GM12872 (cell line): ENCODE measurements at regions not wholly inside any gene's neighbourhood (a gene's known extent, or its start where the extent isn't known, plus 50 kb on each side); places are given as distances from the start of the nearest gene placed in this dataset.

Experiments
- TF ChIP-seq, protein P1 (sequence below): IDR thresholded peaks from 3 replicates; pipeline ENCODE4 v1.5.1; 2011; ENCODE audit warnings: low read depth, mild to moderate bottlenecking, low read length, moderate library complexity; ENCODE audit not compliant: insufficient read depth

DNA sequence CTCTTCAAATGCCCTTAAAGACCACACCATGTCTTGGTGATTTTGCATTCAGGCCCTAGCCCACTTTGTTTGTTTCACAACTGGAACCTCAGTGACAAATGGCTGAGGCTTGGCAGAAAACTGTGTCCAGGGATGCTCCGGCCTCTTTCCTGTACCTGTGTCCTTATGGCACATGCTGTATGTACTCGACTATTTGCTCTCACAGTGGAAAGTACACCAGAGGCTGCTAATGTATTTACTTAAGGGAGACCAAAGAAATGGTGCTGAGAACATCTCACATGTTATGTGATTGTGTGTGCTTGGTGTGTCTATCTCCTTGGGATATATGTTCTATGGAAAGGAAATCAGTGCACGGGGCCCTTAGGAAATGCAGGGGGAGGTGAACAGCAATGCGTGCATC lies 263.3 kb downstream of the GADD45G start:
- TF ChIP-seq, protein P1, sequence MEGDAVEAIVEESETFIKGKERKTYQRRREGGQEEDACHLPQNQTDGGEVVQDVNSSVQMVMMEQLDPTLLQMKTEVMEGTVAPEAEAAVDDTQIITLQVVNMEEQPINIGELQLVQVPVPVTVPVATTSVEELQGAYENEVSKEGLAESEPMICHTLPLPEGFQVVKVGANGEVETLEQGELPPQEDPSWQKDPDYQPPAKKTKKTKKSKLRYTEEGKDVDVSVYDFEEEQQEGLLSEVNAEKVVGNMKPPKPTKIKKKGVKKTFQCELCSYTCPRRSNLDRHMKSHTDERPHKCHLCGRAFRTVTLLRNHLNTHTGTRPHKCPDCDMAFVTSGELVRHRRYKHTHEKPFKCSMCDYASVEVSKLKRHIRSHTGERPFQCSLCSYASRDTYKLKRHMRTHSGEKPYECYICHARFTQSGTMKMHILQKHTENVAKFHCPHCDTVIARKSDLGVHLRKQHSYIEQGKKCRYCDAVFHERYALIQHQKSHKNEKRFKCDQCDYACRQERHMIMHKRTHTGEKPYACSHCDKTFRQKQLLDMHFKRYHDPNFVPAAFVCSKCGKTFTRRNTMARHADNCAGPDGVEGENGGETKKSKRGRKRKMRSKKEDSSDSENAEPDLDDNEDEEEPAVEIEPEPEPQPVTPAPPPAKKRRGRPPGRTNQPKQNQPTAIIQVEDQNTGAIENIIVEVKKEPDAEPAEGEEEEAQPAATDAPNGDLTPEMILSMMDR, result no peak

DNA sequence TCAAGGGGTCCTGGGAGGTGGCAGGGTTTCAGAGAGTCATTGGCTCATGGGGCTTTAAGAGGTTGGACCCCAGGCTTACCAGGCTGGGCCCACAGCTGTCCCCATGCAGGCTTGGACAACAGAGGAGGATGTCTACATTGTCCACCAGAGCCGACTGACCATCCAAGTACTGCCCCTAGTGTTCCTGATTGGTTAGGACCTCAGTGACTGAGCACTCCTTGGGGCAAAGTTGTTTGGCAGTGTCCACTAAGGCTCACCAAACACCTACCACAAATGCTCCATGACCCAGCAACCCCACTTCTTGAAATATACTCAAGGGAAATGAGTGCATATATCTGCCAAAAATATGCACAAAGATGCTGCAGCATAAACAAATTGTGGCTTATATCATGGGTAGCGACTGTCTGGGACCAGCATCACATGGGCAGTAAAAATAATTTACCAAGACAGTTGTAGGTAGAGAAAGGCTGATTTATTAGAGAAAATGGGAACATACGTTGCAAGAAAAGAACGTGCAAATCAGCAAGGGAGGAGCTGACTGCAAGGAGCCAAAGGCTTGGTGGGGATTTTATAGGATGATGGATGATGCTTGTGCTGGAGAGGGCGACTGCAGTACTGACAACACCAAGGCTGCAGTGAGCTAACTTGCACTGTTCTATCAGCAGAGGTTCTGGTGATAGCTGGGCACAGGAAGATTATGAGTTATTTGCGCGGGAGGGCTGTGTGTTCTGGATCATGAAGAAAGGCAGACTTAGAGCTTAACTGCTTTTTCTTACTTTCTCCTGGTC lies 265.2 kb downstream of the GADD45G start:
- TF ChIP-seq, protein P1, result 0 out of 3 replicates have a peak, but pooled peaks have one; percentile 23

DNA sequence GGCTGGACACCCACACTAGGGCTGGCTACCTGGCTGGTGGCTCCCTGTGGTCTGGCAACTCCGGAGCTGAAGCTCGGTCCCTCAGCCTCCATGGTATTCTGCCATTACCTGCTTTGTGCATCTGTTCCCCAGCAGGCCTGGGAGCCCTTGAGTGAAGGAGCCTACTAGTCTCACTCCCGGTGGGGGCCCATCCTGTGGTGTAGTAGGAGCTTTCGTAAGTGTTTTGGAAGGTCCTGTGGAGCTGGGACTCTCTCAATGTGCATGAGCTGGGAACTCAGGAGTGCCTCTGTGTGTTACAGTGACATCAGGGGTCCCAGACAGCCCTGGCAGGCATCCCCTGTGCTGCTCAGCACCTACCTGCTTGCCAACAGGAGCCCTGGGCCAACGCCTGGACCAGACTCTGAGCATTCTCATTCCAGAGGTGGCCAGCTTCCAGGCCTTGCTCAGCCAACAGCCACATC lies 267.1 kb downstream of the GADD45G start:
- TF ChIP-seq, protein P1, result no peak

DNA sequence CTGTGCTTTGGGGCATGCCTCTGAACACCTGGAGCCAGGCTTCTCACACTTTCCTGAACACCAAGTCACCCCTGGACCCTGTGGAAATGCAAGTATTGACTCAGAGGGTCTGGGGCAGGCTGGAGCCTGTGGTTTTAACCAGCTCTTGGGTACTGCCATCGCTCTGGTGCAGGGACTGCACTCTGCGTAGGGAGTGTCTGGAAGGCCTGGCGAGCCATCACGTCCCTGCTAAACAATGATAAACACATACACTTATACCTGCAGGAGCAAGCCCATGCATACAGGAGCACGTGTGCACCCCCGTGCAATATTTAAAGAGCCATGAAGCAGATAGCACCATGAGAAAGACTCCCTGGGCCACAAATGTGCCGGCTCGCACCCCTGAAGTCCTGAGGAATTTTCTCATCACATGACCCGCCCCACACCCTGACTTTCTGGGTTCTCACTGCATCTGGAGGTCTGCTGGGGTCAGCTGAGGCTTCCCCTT lies 267.7 kb downstream of the GADD45G start:
- TF ChIP-seq, protein P1, result no peak

DNA sequence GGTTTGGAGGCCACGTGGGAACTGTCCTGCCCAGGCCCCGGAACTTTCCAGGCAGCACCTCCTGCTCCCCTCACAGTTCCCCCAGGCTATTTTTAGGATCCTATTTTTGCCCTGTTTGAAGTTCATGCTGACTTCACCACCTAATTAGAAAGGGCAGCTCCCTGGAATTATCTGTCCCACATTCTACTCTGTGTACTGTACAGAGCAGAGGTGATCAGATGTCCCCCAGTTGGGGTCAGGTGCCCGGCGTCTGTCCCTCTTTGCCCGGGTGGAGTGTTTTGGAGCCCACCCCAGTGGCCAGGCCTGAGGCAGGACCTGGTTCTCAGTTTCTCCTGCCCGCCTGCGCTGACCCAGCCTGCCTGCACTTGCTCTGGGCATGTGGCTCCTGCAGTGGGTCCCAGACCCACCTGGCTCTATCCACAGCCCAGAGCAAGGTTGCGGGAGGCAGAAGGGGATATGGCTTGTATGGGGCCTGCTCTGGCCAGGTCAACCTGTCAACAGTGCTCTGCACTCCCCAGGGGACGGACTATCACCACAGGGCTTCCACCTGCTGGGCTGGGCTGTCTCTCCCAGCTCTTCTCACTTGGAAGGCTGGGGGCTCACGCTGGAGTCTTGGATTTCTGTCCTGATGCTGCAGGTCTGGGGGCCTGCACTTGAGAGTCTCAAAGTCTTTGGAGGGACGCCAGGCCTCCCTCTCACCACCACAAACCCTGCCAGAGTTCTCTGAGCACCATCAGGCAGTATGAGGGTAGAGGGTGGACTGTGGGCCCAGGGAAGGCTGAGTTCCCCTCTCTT lies 268.3 kb downstream of the GADD45G start:
- TF ChIP-seq, protein P1, result no peak

DNA sequence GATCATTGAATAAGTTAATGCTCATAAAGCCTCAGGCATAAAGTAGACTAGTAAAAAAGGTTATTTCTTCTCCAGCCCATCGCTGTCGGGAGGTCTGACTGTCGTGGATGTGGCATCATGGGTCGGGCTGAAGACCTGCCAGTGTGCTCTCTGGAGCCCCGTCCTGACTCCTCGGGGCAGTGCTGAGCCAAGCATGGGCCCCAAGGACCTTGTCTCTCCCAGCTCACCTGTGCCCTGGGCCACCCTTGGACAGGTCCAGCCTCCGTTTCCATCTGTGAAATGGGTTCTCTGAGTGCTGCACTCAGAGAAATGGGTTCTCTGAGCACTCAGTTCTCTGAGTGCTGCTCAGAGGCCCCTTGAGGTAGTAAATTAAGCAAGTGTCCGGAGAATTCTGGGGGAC lies 269.0 kb downstream of the GADD45G start:
- TF ChIP-seq, protein P1, result no peak
